ENCODE measurements at regions not wholly inside any gene's neighbourhood (a gene's known extent, or its start where the extent isn't known, plus 50 kb on each side); places are given as distances from the start of the nearest gene placed in this dataset.

- CTCF ChIA-PET: no interaction called here
- TF ChIP-seq CTCF (IDR thresholded peaks at IDR 0.05; ENCODE audit: control extremely low read depth, extremely low read depth, low read depth, missing control alignments): no peak
- no peak for DNase-seq (ENCODE audit: extremely low spot score)
- POLR2A ChIA-PET: no interaction called here
Observed at GRCh38 chr10:108567899-108568752, 1355.2 kb downstream of the XPNPEP1 start.

GRCh38 chr10:108566316-108567107 is 1356.8 kb downstream of the XPNPEP1 start:
- TF ChIP-seq CTCF (IDR thresholded peaks at IDR 0.05; ENCODE audit: control extremely low read depth, extremely low read depth, low read depth, missing control alignments): no peak
- CTCF ChIA-PET: no interaction called here
- DNase-seq (ENCODE audit: extremely low spot score): no peak
- POLR2A ChIA-PET: no interaction called here

GRCh38 chr10:108562105-108562504 is 1361.2 kb downstream of the XPNPEP1 start:
- TF ChIP-seq CTCF (IDR thresholded peaks at IDR 0.05; ENCODE audit: control extremely low read depth, extremely low read depth, low read depth, missing control alignments): no peak
- CTCF ChIA-PET: interaction anchor here (0.8 to 1.2 kb wide), 3 partner anchors 11 to 19 kb away, joined by 3 to 5 read pairs (median 3); no protein-coding TSS in a partner anchor
- DNase-seq (ENCODE audit: extremely low spot score): no peak
- POLR2A ChIA-PET: no interaction called here

GRCh38 chr10:108561649-108562048 is 1361.7 kb downstream of the XPNPEP1 start:
- DNase-seq (ENCODE audit: extremely low spot score): no peak
- ChIA-PET POLR2A (no interaction called here), CTCF (interaction anchor here (0.8 to 1.2 kb wide), 3 partner anchors 10 to 20 kb away, joined by 3 to 5 read pairs (median 3); no protein-coding TSS in a partner anchor)
- TF ChIP-seq CTCF (IDR thresholded peaks at IDR 0.05; ENCODE audit: control extremely low read depth, extremely low read depth, low read depth, missing control alignments): no peak

- POLR2A ChIA-PET: interaction anchor here (0.6 kb wide), 1 partner anchor 1144 kb away, joined by 8 read pairs; no protein-coding TSS in a partner anchor
- DNase-seq (ENCODE audit: extremely low spot score): no peak
- CTCF ChIA-PET: interaction anchor here (1.2 kb wide), 1 partner anchor 17 kb away, joined by 3 read pairs; no protein-coding TSS in a partner anchor
- TF ChIP-seq CTCF (IDR thresholded peaks at IDR 0.05; ENCODE audit: control extremely low read depth, extremely low read depth, low read depth, missing control alignments): no peak
Observed at GRCh38 chr10:108560488-108560887, 1362.8 kb downstream of the XPNPEP1 start.

- no peak for TF ChIP-seq CTCF (IDR thresholded peaks at IDR 0.05; ENCODE audit: control extremely low read depth, extremely low read depth, low read depth, missing control alignments)
- ChIA-PET POLR2A (no interaction called here), CTCF (no interaction called here)
- DNase-seq (ENCODE audit: extremely low spot score): no peak
Observed at GRCh38 chr10:108556186-108556585, 1367.1 kb downstream of the XPNPEP1 start.

Data from GM10248 (cell line).